ENCODE measurements at regions not wholly inside any gene's neighbourhood (a gene's known extent, or its start where the extent isn't known, plus 50 kb on each side); places are given as distances from the start of the nearest gene placed in this dataset.
"Not testable (repeated sequence)": the region's sequence is repeated elsewhere in the genome, so short reads cannot be mapped to it uniquely, and the experiment has no call there.

DNA sequence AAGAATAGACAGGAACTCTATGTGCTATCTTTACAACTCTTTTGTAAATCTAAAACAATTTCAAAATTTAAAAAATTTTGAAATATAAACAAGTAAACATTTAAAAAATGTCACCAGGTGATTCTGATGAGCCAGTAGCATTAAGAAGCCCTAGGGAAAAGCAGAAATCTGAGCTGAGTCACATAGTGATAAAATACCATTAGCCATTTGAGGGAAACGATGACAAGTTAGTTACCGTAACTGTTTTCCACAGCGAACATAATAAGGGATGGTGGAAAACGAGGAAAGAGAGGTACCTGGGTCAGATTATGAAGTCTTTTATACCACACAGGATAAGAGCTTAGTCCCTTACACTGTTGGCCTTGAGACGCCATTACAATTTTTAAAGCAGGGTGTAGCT is 55.5 kb downstream of the PRR15 start:
- DNase-seq = no peak

DNA sequence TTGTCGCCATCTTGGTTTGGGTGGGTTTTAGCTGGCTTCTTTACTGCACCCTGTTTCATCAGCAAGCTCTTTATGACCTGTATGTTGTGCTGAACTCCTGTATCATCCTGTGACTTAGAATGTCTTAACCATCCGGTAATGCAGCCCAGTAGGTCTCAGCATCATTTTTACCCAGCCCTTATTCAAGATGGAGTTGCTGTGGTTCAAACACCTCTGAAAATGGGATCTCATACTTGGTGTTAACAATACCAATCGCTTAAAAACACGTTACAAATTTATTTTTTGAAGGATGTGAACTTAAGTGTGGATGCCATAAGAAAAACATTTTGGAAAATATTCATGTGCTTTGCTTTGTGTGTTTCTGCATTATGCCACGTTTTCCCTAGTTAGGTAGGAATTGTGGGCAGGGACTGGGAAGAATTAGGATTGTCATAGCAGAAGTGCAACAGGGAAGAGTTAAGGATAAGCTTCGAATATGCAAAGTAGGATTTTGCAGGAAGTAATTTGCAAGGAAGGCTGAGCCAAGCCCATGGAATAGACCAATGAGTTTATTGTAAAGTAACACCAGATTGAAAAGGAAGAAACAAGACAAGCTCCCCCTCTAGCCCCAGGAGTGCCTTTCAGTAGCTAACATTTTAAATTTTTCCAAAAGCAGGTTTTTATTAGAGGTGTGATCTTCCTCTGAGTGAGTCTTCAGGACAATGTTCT is 56.4 kb downstream of the PRR15 start:
- DNase-seq = no peak

DNA sequence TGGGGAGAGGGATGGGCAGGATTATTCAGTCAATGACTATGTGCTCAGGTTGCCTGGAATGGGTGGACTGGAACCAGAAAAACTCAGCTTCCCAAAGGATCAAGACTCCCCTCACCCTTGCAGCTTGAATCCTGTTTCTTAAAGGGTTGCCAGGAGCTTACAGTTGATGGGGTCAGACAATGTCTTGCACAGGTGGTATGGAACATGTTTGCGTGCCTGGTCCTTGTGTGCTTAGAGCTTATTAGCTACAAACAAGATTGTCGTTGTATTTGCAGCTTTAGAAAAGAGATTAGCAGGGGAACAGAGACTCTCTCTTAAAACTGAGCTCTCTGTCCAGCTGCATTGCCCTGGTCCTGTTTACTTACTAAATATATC is 56.9 kb downstream of the PRR15 start:
- no peak for DNase-seq

DNA sequence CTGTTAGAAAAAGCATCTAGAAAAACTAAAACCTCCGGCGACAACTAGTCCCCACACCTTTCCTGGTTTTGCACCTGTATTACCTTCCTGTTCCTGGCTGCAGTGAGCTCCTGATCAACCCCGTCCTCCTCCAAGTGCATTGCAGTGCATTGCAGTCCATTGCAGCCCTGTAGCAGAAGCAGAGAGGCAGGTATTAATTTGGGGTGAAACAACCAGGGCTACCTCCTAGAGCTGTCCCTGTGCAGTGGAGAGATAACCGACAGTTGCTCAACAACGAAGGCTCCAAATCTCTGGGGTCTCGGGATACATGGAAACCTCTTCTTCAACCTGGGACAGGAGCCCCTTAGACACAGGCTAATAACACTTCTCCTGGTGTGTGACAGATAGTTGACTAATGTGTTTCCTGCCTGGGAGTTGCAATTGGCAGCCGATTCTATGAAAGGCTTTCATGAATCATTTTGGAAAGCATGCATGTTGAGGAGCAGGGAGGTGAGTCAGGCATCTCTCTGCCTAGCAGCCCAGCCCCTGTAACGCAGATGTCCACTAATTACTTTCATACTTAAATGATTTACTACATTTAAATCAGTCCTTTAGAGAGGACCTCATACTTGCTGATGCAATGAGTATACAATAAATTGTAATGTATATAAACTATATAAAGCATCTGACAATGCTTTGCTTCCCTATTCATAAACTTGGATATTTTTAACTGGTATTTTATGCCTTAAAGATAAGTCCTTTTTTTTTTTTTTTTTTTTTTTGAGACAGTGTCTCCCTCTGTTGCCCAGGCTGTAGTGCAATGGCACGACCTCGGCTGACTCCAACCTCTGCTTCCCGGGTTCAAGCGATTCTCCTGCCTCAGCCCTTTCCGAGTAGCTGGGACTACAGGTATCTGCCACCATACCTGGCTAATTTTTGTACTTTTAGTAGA is 59.0 kb downstream of the PRR15 start:
- no peak for DNase-seq

DNA sequence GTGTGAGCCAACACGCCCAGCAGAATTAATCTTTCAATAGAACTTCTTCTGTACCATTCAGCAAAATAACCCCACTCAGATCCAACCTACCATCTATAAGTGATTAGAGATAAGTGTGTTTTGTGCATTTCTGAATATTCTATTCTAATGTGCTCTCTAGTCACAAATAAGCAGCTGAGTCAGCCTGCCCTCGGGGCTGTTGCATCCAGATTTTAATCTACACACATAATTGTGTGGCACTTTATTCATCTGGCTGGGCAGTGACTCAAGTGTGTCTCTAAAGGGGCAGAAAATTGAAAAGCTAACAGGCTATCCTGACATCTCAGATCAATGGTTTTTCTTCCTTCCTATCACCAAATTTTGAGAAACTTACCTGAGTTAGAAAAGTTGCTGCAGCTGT is 60.3 kb downstream of the PRR15 start:
- no peak for DNase-seq

DNA sequence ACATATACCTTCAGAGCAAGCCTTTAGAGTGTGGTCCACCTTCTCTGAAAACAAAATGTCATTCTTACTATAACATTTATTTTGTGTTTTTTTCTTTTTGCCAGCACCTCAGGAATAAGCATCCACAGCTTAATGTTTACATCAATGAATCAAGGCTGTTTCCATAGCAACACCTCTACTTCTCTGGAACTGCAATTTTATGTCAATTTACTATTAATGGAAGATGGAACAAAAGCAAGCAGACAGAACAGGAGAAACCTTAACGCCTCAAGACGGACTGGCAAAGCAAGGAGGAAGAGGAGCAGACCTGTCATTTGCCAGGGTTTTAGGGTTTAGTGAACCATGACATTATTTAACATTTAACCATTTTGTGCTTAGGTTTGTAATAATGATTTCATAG is 63.1 kb downstream of the PRR15 start:
- DNase-seq = no peak

DNA sequence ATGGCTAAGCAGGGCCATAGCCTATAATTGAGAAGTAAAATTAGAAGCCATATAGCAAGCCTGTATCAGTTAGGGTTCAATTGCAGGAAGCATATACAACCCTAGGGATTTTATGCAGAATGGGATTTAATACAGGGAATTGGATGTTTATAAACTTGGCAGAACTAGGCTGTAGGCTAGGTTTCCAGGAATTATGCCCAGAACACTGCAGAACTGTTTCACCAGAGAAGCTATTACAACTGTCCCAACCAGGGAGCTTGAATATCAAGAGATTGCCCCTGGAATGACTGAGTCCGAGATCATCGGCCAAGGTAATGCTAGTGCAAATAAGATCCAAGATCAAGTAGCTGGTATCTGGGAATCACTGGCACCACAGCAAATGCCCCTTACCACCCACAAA is 64.0 kb downstream of the PRR15 start:
- DNase-seq = no peak

DNA sequence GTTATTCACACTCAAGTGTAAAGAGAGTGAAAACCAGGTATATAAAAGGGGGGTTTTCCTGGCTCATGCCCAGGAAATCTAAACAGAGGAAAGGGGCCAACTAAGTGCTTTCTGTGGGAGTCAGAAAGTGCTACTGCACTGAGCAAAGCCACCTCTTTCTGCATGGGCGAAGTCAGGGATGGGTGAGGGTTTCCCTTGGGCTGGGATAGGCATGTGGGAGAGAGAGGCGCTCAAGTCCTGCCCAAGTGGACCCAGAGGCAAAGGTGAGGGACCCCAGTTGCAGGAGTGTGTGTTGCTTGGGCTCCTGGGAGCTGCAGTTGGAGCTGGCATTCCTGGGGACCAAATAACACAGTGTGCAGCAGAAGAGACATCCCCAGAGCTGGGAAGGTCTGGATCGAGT is 65.9 kb downstream of the PRR15 start:
- no peak for DNase-seq

DNA sequence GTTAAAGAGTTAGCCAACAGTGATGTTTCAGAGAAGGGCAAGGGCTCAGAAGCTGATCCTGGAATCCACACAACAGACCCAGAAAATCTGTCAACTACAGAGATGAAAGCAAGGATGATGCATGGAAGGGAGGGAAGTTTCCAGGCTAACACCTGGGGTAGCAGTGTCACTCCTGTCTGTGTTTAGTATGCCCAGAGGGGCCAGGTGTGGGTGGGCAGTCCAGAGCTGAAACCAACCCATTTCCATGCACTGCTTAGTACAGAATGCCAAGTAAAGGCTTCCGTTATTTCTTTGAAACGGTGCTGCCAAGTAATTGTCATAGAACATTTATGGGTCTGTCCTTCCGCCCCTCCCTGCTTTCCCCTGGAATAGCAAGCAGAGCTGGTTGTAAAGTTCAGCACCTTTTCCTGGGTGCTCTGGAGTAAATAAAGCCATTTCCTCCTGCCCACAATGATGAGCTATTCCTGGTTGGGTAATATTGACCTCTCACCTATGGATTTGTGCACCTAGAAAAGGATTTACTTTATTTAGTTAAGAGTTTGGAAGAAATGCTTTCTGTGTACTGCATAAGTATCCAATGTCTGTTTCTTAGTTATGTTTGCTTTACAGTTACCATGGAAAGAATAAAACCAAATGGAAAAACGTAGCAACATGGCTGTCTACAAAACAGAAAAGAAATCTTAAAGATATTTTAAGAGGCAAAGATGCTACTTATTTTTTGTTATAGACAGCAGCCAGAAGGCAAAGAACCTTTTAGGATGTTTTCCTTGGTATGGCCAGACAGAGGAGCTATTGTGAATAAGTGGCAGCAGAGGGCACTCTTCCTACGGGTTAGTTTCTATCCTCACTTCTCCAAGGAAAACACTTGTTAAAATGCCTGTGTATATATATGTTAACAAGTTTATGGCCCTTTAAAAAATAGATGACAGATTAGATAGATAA is 71.7 kb downstream of the PRR15 start:
- not testable (repeated sequence) for DNase-seq

DNA sequence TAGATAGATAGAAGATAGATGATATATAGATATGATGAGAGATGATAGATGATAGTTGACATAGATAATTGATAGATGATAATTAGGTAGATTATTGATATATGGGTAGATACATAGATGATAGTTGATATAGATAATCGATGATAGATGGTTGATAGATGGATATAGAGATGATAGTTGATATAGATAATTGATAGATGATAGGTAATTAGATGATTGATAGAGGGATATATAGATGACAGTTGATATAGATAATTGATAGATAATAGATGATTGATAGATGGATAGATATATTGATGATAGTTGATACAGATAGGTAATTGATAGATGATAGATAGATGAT is 72.3 kb downstream of the PRR15 start:
- DNase-seq = no peak

DNA sequence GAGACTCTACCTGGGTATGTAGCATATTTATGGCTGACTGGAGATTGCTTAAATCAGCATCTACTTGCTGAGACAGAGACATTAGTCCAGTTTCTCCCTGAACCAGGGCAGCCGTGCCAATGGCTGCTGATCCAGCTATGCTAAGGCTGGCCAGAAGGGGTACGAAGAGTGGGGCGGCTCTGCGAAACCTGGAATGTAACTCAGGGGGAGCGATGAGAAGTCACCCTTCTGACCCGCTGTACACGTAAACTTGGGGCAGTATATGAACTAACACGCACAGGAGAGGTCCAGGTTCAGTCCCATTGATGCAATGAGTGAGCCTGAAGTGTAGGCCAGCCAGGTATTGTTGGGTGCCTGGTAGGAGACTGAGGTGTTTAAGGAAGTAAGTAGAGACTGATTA is 73.7 kb downstream of the PRR15 start:
- DNase-seq = no peak

DNA sequence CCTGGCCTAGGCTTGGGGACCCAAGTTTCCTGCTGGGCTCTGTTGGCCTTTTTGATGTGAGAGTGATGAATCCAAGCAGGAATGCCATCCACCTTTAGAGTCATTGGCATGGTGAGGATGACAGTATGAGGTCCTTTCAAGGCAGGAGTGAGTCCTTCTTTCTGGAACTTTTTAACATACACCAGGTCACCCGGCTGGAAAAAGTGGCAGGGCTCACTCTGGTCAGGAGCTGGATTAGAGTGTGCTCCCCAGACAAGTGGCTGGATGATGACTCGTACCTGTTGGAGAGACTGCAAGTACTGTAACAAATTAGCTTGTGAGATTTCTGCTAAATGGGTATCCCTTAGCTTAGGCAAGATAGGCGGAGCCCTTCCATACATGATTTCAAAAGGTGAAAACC is 75.2 kb downstream of the PRR15 start:
- DNase-seq = not testable (repeated sequence)

DNA sequence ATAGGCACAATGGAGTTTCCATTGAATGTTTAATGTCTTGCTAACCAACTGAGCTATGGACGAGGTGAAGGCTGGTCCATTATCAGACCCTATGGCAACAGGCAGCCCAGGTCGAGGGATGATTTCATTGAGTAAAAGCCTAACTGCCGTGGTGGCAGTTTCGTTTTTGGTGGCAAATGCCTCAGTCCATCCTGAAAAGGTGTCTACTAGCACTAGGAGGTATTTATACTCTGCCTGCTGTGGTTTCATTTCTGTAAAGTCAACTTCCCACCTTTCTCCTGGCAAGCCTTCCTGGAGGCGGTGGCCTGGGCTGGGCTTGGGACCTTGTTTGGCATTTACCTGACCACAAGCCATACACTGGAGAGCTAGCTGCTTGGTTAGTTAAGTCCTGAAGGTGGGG is 75.8 kb downstream of the PRR15 start:
- DNase-seq = no peak

DNA sequence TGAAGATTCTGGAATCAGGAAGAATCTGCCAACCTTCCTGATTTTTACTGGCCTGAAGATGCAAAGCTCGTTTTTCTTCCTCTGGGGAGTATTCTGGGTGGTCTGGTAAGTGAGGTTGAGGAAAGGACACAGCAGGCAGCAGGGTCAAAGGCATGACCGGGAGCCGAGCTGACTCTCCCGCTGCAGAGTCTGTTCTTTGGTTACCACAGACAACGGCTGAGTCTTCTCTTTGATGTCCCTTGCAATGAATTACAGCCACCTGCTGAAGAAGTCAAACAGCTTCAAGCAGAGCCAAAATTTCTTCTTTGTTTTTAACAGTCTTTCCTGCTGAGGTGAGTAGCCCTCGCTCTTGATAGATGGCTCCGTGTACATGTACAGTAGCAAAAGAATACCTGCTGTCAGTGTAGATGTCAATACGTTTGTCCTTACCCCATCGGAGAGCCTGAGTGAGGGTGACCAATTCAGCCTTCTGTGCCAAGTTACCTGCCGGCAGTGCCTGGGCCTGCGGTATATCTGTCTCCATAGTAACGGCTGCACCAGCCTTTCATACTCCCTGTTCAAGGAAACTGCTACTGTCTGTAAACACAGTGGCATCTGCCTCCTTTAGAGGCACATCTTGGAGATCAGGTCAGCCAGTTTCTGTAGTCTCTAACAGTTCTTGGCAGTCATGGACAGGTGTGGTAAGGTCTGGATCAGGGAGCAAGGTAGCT is 76.4 kb downstream of the PRR15 start:
- DNase-seq = no peak

DNA sequence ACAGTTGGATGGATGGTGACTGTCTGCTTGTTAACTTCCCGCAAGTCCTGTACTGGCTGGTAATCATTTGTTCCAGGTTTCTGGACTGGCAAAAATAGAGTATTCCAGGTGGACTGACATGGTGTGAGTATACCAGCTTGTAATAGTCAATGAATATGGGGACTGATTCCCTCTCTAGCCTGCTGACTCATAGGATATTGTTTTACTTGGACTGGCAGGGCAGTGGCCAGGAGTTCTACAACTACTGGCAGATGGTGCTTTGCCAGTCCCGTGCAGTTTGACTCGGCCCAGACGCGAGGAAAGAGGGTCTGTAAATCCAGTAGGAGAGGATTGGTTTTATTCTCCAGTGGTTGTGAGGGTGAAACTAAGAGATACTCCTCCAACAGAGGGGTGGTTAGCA is 78.0 kb downstream of the PRR15 start:
- DNase-seq = no peak

DNA sequence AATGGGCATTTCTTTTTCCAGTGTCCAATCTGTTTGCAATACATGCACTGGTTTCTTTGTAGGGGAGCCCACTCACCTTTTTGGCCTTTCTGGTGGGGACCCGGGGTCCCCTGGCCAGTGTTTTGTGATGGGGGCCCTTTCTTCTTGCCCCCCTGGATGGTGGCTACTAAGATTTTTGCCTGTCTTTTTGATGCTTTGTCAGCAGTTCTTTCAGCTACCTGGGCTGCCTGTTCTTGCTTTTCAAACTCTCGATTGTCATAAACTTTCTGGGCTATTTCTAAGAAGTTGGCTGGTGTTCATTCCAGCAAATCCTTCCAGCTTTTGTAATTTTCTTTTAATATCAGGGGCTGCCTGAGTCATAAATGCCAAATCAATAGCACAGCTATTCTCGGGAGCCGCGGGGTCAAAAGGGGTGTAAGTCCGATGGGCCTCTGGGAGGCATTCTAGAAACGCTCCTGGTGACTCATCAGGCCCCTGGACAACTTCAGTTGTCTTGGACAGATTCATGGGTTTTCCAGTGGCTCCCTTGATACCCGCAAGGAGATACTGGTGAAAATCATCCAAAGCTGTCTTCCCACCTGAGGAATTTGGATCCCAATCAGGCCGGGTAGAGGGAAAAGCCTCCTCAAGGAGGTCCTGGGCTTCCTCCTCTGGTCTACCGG is 79.0 kb downstream of the PRR15 start:
- DNase-seq = no peak

DNA sequence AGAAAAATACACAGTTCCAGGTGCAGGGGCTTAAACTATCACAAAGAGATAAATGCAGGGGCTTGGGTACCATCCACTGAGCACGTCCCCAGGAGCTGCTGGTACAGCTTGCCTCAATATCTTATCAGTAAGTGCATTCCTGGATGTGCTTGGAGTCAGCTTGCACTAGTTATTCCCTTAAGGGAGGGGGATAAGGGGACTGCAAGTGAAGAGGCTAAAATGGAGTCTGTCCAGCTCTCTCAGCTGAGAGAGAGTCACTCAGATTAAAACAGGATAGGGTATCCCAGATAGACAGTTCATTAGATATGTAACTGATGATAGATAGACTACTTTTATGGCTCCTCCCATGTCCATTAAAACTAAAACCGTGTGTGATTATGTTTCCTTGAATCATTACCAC is 82.5 kb downstream of the PRR15 start:
- DNase-seq = not testable (repeated sequence)

DNA sequence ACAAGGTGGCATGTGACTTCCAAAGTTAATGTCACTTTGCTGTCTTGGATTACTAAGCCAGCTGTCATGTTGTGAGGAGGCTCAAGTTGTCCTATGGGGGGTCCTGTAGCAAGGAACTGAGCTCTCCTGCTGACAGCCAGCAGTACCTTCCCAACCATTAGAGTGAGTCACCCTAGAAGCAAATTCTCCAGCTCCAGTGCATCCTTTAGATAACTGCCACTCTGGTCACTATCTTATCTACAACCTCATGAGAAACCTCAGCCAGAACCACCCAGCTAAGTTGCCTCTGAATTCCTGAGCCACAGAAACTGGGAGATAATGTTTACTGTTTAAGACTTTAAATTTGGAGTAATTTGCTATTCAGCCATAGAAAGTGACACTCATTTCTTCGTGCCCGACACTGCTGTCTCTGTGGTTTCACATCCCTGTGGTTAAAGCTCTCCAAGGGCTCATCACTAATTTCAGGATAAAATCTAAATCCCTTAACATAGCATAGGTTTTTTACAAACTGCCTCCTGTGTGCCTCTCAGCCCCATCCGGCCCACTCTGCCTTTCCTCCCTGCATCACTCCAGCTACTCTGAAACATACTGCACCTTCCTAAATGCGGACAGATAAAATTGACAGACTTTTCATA is 83.5 kb downstream of the PRR15 start:
- DNase-seq = no peak

DNA sequence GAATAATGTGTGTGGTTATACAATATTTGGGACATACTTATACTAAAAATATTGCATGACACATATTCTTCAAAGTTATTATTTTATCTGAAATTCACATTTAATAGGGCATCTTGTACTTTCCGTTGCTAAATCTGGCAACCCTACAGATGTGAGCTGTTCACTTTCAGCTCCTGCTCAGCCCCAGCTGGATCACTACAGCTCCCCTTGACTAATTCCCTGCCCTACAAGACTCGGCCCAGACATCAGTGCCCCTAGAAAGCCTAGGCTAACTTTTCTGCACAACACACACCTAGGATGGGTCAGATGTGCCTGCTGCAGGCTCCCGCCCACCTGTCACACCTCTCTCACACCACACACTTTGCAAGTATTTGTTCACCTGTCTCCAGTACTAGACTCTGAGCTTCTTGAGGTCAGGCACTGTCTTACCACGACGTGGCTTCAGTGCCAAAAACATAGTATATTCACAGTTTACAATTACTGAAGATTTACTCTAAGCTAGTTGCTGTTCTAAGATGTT is 84.1 kb downstream of the PRR15 start:
- DNase-seq = not testable (repeated sequence)

DNA sequence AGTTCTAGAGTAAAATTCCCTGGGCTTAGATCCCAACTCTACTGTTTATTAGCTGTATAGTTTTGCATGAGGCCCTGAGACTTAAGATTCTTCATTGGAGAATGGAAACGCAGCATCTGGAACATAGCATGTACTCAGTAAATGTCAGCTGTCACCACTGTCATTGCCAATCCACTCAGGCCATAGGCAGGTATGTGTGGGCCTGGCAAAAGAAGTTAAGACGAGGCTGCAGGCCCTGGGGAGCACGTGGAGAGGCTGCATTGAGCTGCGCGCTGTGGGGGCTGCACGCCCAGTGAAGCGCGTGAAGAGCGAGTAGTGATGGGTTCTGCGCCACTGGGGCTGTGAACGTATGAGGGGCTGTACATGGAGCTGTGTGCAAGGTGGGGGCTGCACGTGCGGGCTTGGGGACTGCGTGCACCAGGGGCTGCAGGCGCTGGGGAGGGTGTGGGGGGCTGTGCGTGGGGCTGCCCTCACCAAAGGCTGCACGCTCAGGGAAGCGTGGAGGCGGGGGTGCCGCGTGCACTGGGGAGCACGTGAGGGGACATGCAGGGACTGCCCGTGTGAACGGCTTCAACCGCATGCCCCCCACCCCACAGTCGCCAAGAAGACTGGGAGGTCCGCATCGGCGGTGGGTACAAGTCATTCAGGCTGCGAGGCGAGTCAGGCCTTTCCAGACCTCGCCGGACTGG is 85.5 kb downstream of the PRR15 start:
- DNase-seq = no peak

DNA sequence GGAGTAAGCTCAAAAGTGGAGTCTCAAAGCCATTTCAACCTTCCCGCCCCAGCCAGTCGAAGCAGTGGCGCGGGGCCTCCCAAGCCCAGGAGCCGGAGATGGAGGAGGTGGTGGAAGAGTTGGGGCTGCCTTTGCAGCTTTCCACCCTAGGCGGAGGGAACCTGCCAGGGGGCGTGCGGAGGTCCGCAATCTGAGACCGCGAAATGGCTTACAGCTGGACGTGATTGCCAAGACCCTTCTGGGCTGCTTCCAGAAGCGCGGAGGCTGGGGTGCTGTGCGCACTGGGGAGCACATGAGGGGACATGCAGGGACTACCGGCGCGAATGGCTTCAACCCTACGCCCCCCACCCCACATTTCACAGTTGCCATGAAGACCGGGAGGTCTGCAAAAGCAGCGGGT is 86.2 kb downstream of the PRR15 start:
- no peak for DNase-seq
